Motor neuron (in vitro differentiated cells): ENCODE measurements at regions not wholly inside any gene's neighbourhood (a gene's known extent, or its start where the extent isn't known, plus 50 kb on each side); places are given as distances from the start of the nearest gene placed in this dataset.
"Not testable (repeated sequence)": the region's sequence is repeated elsewhere in the genome, so short reads cannot be mapped to it uniquely, and the experiment has no call there.

Experiments
- ATAC-seq, 8 experiments: fragments of 200-7000 bp; cut with Tn5 transposase; replicated peaks in 6 of 8; 2 replicates each; pipeline ENCODE4 v1.8.0; 2021; ENCODE audit warnings: mild to moderate bottlenecking in 8 of 8, moderate library complexity in 8 of 8
- H3K27ac ChIP-seq, 2 donors: fragments of 250-450 bp; sonication (Bioruptor Pico); 2 replicates each; pipeline ENCODE4 v1.9.0; 2021; ENCODE audit warnings: antibody characterized with exemption in 2 of 2, mild to moderate bottlenecking in 2 of 2, moderate library complexity in 1 of 2
- H3K4me1 ChIP-seq, 2 donors: fragments of 250-450 bp; sonication (Bioruptor Pico); replicated peaks in 1 of 2; 2 replicates each; pipeline ENCODE4 v1.6.1; 2021; ENCODE audit warnings: antibody characterized with exemption in 2 of 2, mild to moderate bottlenecking in 2 of 2, moderate library complexity in 1 of 2
- H3K4me3 ChIP-seq, 5 donors: fragments of 250-450 bp; sonication (Bioruptor Pico); 2 replicates each; pipeline ENCODE4 v1.9.0; 2021; ENCODE audit warnings: antibody characterized with exemption in 5 of 5, mild to moderate bottlenecking in 5 of 5, moderate library complexity in 4 of 5
- WGBS, 10 experiments: fragments of 450-650 bp; shearing (Covaris generic); methylation state at CpG; one replicate each; pipeline ENCODE4 v1.0.0; 2022; 5-methylcytosine and 5-hydroxymethylcytosine counted together
- in situ Hi-C, 9 experiments: fragments of 400-800 bp; cut with MboI; loops; one replicate each; pipeline ENCODE4 v1.15.0; 2021; ENCODE audit warnings: low sequenced_read_pairs in 9 of 9, low pct_unique_long_range_greater_than_20kb in 2 of 9; ENCODE audit not compliant: unreplicated experiment in 9 of 9

DNA sequence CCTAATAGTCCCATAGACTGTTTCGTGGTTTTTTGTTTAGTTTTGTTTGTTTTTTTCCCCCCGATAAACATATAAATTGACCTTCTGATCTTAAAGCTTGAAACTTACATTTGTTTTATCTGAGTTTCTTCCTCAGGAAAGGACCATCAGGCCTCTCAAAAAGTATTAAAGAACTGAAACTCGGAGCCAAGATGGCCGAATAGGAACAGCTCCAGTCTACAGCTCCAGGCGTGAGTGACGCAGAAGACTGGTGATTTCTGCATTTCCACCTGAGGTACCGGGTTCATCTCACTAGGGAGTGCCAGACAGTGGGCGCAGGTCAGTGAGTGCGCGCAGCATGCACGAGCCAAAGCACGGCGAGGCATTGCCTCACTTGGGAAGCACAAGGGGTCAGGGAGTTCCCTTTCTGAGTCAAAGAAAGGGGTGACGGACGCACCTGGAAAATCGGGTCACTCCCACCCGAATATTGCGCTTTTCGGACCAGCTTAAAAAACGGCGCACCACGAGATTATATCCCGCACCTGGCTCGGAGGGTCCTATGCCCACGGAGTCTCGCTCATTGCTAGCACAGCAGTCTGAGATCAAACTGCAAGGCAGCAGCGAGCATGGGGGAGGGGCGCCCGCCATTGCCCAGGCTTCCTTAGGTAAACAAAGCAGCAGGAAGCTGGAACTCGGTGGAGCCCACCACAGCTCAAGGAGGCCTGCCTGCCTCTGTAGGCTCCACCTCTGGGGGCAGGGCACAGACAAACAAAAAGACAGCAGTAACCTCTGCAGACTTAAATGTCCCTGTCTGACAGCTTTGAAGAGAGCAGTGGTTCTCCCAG, 215.8 kb upstream of the GJE1 start:
- ATAC-seq, in situ Hi-C loops, H3K4me3 ChIP-seq, H3K27ac ChIP-seq, H3K4me1 ChIP-seq: not testable (repeated sequence)
- 40 to 100% (median 88%) methylated on average over 1 to 7 of the region's 30 CpGs for WGBS, 10 experiments

- ATAC-seq: no peak
- in situ Hi-C loops: no loop called here
- Histone ChIP-seq H3K4me3 (no peak overlapping the region), H3K4me1 (no peaks in the 10 kb centered on the region), H3K27ac (no peak overlapping the region)
- WGBS, 10 experiments: 45 to 100% (median 69%) methylated on average over 1 to 2 of the region's 2 CpGs; no CpG with 5 or more reads in 2 of the 10 experiments
Measured at GRCh38 chr6:141914646-141915045, 218.1 kb upstream of the GJE1 start.

GRCh38 chr6:141906569-141907080, 226.1 kb upstream of the GJE1 start:
- no peak for ATAC-seq
- in situ Hi-C loops: no loop called here
- H3K4me3 ChIP-seq: no peak overlapping the region
- H3K27ac ChIP-seq: no peak overlapping the region
- H3K4me1 ChIP-seq: no peaks in the 10 kb centered on the region

GRCh38 chr6:141890661-141891060, 242.1 kb upstream of the GJE1 start:
- in situ Hi-C loops: no loop called here
- Histone ChIP-seq H3K4me1 (no peaks in the 10 kb centered on the region), H3K4me3 (no peak overlapping the region), H3K27ac (no peak overlapping the region)
- no peak for ATAC-seq
- WGBS, 10 experiments: 42 to 83% (median 71%) methylated on average over 1 to 2 of the region's 2 CpGs; no CpG with 5 or more reads in 5 of the 10 experiments

- in situ Hi-C loops: no loop called here
- 71 to 100% (median 90%) methylated on average over 1 to 2 of the region's 2 CpGs for WGBS, 10 experiments
- no peak for ATAC-seq
- Histone ChIP-seq H3K4me3 (no peak overlapping the region), H3K27ac (no peak overlapping the region), H3K4me1 (no peaks in the 10 kb centered on the region)
Measured at GRCh38 chr6:141884850-141885249, 247.9 kb upstream of the GJE1 start.

GRCh38 chr6:141878686-141879085, 254.0 kb upstream of the GJE1 start:
- Histone ChIP-seq H3K4me3 (no peak overlapping the region), H3K4me1 (no peaks in the 10 kb centered on the region), H3K27ac (no peak overlapping the region)
- in situ Hi-C loops: no loop called here
- peak in 1 of 8 experiments; percentile 25 for ATAC-seq

DNA sequence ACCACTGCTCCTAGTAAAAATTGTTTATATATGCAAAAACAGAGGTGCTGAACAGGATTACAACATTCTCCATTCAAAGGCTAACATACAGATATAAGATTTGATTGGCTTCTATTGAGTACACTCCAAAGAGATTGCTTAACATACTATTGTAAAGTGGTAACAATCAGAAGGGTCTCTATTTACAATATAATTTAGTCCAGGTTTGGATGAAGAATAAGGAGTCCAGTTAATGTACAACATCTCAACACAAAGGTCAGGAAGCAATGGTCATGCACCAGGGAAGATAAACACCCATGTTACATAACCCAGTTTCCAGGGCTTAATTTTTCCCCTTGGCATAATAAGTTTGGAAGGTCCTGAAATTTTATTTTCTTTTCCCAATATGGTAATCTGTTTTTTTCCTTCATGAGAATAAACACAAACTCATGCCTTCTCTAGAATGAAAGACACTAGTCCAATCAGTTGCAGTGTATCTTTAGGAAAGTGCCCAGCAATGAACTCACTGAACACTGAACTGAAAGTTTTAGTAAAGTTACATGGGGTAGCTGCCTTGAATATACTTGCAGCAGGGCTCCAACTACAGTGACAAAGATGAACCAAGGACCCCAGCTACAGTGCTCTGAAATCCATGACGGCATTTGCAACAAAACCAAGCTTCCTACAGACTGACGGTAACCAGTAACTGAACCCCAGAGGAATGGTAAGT, 255.3 kb upstream of the GJE1 start:
- in situ Hi-C loops: no loop called here
- peak in 1 of 8 experiments; percentile 27 for ATAC-seq
- WGBS, 10 experiments: 50 to 100% (median 93%) methylated on average over 1 to 2 of the region's 2 CpGs; no CpG with 5 or more reads in 4 of the 10 experiments
- no peak overlapping the region for H3K27ac ChIP-seq
- H3K4me1 ChIP-seq: no peaks in the 10 kb centered on the region
- no peak overlapping the region for H3K4me3 ChIP-seq

GRCh38 chr6:141874930-141875602, 257.7 kb upstream of the GJE1 start:
- Histone ChIP-seq H3K4me1 (no peaks in the 10 kb centered on the region), H3K4me3 (no peak overlapping the region), H3K27ac (no peak overlapping the region)
- in situ Hi-C loops: no loop called here
- 17 to 100% (median 86%) methylated on average over 1 to 6 of the region's 6 CpGs for WGBS, 10 experiments
- ATAC-seq: peak in 1 of 8 experiments; percentile 18

- H3K4me1 ChIP-seq, H3K4me3 ChIP-seq, ATAC-seq, in situ Hi-C loops, H3K27ac ChIP-seq: not testable (repeated sequence)
- 8 to 100% (median 80%) methylated on average over 1 to 2 of the region's 2 CpGs; no CpG with 5 or more reads in 2 of the 10 experiments for WGBS, 10 experiments
Measured at GRCh38 chr6:141869509-141869908, 263.2 kb upstream of the GJE1 start.

GRCh38 chr6:141867767-141868166, 265.0 kb upstream of the GJE1 start:
- H3K4me3 ChIP-seq: no peak overlapping the region
- no peaks in the 10 kb centered on the region for H3K4me1 ChIP-seq
- in situ Hi-C loops: no loop called here
- no peak for ATAC-seq
- 58 to 100% (median 82%) methylated on average over 1 to 6 of the region's 6 CpGs; no CpG with 5 or more reads in 2 of the 10 experiments for WGBS, 10 experiments
- no peak overlapping the region for H3K27ac ChIP-seq

- Histone ChIP-seq H3K4me1 (no peaks in the 10 kb centered on the region), H3K4me3 (no peak overlapping the region), H3K27ac (no peak overlapping the region)
- no peak for ATAC-seq
- in situ Hi-C loops: no loop called here
- 22 to 66% (median 57%) methylated on average over 1 to 2 of the region's 2 CpGs; no CpG with 5 or more reads in 4 of the 10 experiments for WGBS, 10 experiments
Measured at GRCh38 chr6:141866731-141867497, 265.8 kb upstream of the GJE1 start.

GRCh38 chr6:141851063-141851462, 281.7 kb upstream of the GJE1 start:
- no peaks in the 10 kb centered on the region for H3K4me1 ChIP-seq
- WGBS, 10 experiments: 0 to 100% (median 86%) methylated on average over 1 to 3 of the region's 3 CpGs; no CpG with 5 or more reads in 3 of the 10 experiments
- in situ Hi-C loops: no loop called here
- ATAC-seq: no peak
- no peak overlapping the region for H3K4me3 ChIP-seq
- H3K27ac ChIP-seq: no peak overlapping the region
